Activated CD4-positive, alpha-beta memory T cell treated with anti-CD3 and anti-CD28 coated beads for 36 hours (primary cell): ENCODE measurements at regions not wholly inside any gene's neighbourhood (a gene's known extent, or its start where the extent isn't known, plus 50 kb on each side); places are given as distances from the start of the nearest gene placed in this dataset.
"Not testable (repeated sequence)": the region's sequence is repeated elsewhere in the genome, so short reads cannot be mapped to it uniquely, and the experiment has no call there.

Experiments used
- CTCF ChIA-PET: fragments of 350-600 bp; sonication (Branson Sonifier 250); formaldehyde crosslinking; loops from one replicate; lab custom pipeline; 2021; ENCODE audit warnings: antibody characterized with exemption, inconsistent platforms; lab: Charles Lee
- POLR2A ChIA-PET: fragments of 350-600 bp; sonication (Branson Sonifier 250); formaldehyde crosslinking; loops from one replicate; lab custom pipeline; 2021; ENCODE audit warnings: antibody characterized with exemption; lab: Charles Lee
- DNase-seq: peaks from one replicate; pipeline ENCODE4 v3.0.0-alpha.2; 2020
- H3K27ac Mint-ChIP-seq: one replicate; pipeline ENCODE4 v1.8.0; 2021; ENCODE audit warnings: mixed read lengths
- H3K27me3 Mint-ChIP-seq: one replicate; pipeline ENCODE4 v1.8.0; 2021; ENCODE audit warnings: mixed read lengths
- H3K36me3 Mint-ChIP-seq: one replicate; pipeline ENCODE4 v1.8.0; 2021; ENCODE audit warnings: mixed read lengths
- H3K4me1 Mint-ChIP-seq: one replicate; pipeline ENCODE4 v1.8.0; 2021; ENCODE audit warnings: low read depth, mixed read lengths
- H3K4me3 Mint-ChIP-seq: one replicate; pipeline ENCODE4 v1.8.0; 2021; ENCODE audit warnings: mild to moderate bottlenecking, mixed read lengths
- H3K9me3 Mint-ChIP-seq: one replicate; pipeline ENCODE4 v1.8.0; 2021; ENCODE audit warnings: mixed read lengths
- intact Hi-C: fragments of 100-400 bp; cut with micrococcal nuclease; formaldehyde crosslinking; loops from one replicate; pipeline ENCODE4 v1.15.1; 2023

DNA sequence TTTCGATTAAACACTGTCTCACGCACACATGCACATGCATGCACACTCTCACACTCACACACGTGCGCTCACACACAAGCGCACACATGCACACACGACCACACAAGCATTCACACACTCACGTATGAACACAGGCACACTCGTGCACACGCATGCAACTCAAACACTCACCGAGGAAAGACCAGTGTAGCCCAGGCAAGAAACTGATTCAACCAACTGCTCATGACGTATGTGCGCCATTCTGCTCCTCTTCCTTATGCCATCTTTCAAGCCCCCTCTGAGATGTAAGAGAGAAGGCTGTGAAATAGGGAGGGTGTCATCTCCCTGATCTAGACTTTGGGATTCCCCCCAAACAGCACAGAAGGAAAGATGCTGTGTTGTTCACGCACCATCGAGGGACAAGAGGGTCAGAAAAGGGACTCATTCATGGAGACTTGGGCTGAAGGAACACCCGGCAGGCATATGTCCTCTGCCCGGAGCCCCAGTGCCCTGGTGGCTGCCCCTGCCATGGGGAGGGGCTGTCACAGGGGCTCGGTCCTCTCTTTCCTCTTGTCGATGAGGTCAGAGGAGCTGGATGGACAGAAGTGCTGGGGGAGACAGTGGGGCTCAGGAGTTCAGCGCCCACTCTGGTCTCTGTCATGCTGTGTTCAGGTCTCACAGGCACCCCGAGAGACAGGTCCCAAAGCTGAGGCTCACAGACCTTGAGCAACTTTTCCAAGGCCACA is 130.1 kb upstream of the SHH start:
- no peak overlapping the region for H3K4me3 Mint-ChIP-seq
- intact Hi-C loops = no loop called here

DNA sequence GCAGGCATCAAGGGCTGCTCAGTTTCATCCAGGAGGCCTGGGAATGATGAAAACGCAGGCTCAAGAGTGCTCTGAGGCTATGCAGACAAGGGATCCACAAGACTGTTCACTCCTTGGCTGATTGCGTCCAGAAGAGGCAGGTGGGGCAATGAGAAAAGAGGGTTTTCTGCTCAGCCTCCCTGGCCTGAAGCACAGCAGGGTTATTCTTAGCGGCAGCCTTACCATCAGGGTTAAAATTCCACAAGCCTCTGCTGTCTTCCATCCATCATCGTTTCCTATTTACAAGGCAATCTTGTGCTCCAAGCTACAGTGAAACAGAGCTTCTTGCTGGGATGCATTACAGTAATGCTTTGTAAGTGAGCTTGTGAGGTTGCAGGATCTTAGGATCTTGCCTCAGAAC is 129.4 kb upstream of the SHH start:
- peaks cover 4% of the 10 kb centered on the region for H3K27me3 Mint-ChIP-seq
- H3K9me3 Mint-ChIP-seq = peaks cover 2% of the 10 kb centered on the region
- ChIA-PET CTCF (no interaction called here), POLR2A (no interaction called here)
- no peak overlapping the region for H3K4me3 Mint-ChIP-seq
- DNase-seq = no peak
- intact Hi-C loops = no loop called here
- no peaks in the 10 kb centered on the region for H3K4me1 Mint-ChIP-seq
- no peak overlapping the region for H3K27ac Mint-ChIP-seq
- H3K36me3 Mint-ChIP-seq = no peaks in the 10 kb centered on the region

More for the DNA sequence above, 130.1 kb upstream of the SHH start:
- no peak for DNase-seq
- CTCF ChIA-PET = no interaction called here
- Mint-ChIP-seq H3K4me1 (no peaks in the 10 kb centered on the region), H3K9me3 (peaks cover 2% of the 10 kb centered on the region), H3K36me3 (no peaks in the 10 kb centered on the region), H3K27ac (no peak overlapping the region), H3K27me3 (peaks cover 4% of the 10 kb centered on the region)
- POLR2A ChIA-PET = no interaction called here

DNA sequence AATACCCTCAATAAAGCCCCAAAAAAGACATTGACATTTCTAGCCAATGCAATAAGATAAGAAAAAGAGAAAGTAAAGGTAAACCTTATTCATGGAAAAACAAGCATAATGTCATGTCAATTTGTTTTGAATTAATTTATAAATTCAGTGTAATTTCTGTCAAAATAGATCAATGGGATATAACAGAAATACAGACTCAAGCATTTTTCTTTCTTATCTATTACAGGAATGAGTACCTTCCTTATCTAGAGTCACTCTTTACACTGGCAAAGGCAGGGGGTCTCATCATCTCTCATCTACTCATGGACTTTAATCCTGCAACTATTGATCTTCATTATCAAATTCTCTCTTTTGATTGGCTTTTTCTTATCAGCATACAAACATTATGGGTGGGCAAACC is 127.1 kb upstream of the SHH start:
- no peaks in the 10 kb centered on the region for H3K36me3 Mint-ChIP-seq
- no peaks in the 10 kb centered on the region for H3K4me1 Mint-ChIP-seq
- CTCF ChIA-PET = no interaction called here
- peaks cover 2% of the 10 kb centered on the region for H3K9me3 Mint-ChIP-seq
- no peak for DNase-seq
- no peak overlapping the region for H3K27ac Mint-ChIP-seq
- intact Hi-C loops = no loop called here
- POLR2A ChIA-PET = no interaction called here
- peaks cover 4% of the 10 kb centered on the region for H3K27me3 Mint-ChIP-seq
- no peak overlapping the region for H3K4me3 Mint-ChIP-seq

DNA sequence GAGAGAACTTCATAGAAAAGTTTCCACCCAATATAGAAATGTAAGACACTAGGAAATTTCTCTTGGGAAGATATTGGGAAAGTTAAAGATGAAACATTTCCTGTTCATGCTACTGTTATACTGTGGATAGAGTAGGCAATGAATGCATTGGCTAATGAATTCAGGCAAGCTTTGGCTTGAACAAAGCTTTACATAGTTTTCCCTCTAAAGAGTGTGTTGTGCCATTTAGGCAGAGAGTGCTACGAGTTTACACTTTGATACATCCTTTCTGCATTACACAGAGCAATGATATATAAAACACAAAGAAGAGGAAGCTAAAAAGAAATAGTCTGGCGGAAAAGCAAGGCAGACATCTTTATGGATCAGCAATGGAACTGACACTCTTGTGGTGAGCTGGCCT is 125.9 kb upstream of the SHH start:
- H3K27ac Mint-ChIP-seq = no peak overlapping the region
- intact Hi-C loops = no loop called here
- H3K4me1 Mint-ChIP-seq = no peaks in the 10 kb centered on the region
- peaks cover 4% of the 10 kb centered on the region for H3K27me3 Mint-ChIP-seq
- ChIA-PET CTCF (no interaction called here), POLR2A (no interaction called here)
- H3K36me3 Mint-ChIP-seq = no peaks in the 10 kb centered on the region
- peaks cover 2% of the 10 kb centered on the region for H3K9me3 Mint-ChIP-seq
- no peak overlapping the region for H3K4me3 Mint-ChIP-seq
- no peak for DNase-seq

DNA sequence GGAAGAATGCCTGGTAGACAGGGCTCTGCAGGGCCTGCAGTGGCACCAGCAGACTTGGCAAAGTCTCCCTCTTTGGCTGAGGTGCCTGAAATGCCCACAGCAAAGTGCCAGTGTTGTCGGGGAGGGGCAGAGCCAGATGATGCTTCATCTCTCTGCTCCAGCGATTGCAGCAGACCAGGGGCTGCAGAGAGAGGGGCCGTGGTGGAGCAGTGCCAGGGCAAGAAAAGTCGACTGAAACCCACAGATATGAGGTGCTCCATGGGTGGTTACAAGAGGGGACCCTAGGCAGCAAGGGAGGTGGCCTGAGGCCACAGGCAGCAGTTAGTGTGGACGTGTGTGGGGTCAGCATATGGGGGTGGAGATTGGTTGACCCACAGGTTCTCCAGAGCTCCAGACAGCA is 123.5 kb upstream of the SHH start:
- peaks cover 2% of the 10 kb centered on the region for H3K9me3 Mint-ChIP-seq
- no peak overlapping the region for H3K4me3 Mint-ChIP-seq
- CTCF ChIA-PET = no interaction called here
- POLR2A ChIA-PET = no interaction called here
- no peak overlapping the region for H3K27ac Mint-ChIP-seq
- H3K27me3 Mint-ChIP-seq = peaks cover 4% of the 10 kb centered on the region
- no peak for DNase-seq
- intact Hi-C loops = no loop called here
- no peaks in the 10 kb centered on the region for H3K36me3 Mint-ChIP-seq
- no peaks in the 10 kb centered on the region for H3K4me1 Mint-ChIP-seq

DNA sequence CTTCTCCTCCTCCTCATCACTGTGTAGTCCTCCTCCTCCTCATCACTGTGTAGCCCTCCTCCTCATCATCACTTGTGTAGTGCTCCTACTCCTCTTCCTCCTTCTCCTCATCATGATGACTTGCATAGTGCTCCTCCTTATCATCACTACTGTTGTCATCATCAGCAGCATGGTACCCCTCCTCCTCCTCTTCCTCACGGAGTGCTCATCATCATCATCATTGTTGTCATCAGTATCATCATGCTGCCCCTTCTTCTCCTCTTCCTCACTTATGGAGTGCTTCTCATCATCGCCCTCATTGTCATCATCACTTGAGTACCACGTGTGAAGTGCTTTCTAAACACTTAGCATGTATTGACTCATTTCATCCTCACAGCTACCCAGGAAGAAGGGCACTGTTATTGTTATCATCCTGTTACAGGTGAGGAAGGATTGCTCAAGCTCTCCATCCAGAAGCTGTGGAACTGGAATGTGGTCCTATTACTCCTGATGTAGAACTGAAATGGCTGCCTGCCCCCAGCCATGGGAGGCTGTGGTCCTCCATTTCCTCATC is 122.8 kb upstream of the SHH start:
- Mint-ChIP-seq H3K9me3 (peaks cover 2% of the 10 kb centered on the region), H3K4me3 (no peak overlapping the region), H3K27me3 (peaks cover 2% of the 10 kb centered on the region), H3K4me1 (no peaks in the 10 kb centered on the region), H3K36me3 (no peaks in the 10 kb centered on the region), H3K27ac (no peak overlapping the region)
- DNase-seq = no peak
- POLR2A ChIA-PET = no interaction called here
- CTCF ChIA-PET = no interaction called here
- intact Hi-C loops = no loop called here

DNA sequence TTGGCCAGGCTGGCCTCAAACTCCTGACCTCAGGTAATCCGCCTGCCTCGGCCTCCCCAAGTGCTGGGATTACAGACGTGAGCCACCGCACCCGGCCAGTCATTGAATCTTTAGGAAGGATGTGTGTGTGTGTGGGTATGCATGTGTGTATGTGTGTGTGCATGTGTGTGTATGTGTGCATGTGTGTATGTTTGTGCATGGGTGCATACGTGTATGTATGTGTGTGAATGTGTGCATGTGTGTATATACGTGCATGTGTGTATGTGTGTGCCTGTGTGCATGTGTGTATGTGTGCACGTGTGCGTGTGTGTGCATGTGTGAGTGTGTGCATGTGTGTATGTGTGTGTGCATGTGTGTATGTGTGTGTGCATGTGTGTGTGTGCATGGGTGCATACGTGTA is 120.1 kb upstream of the SHH start:
- CTCF ChIA-PET, H3K27ac Mint-ChIP-seq, intact Hi-C loops, POLR2A ChIA-PET, H3K4me1 Mint-ChIP-seq, H3K36me3 Mint-ChIP-seq, DNase-seq, H3K4me3 Mint-ChIP-seq, H3K9me3 Mint-ChIP-seq, H3K27me3 Mint-ChIP-seq: not testable (repeated sequence)

DNA sequence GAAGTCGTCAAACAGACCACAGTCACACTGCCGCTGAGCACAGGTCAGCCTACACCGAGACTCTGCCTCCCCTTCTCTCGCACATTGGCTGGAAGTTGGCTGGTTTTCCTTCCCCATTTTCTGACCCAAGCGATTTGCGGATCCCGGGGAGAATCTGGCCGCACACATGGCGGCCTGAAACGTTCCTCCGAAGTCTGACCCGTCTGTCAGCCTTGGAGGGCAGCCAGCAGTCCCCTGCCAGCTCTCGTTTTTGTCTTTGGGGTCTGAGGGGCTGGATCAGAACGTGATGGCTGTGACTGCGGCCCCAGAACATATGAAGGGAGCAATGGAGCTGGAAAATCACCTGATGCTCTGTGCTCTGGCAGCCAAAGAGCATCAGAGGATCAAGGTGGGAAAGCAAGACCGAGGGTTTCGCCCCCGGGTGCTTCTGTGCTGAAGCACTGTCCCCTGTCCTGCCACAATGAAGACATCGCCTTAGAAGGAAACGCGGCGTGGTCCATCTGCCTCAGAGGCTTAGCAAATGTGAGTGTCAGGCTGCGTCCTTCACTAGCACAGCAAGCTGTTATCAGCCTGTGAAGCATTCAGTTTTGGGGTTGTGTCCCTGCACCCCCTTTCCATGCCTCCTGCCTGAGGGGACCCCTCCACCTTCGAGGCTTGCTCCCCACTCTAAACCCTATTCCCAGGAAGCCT is 119.3 kb upstream of the SHH start:
- Mint-ChIP-seq H3K27me3 (no peaks in the 10 kb centered on the region), H3K9me3 (peaks cover 2% of the 10 kb centered on the region), H3K27ac (no peak overlapping the region), H3K4me3 (no peak overlapping the region), H3K4me1 (no peaks in the 10 kb centered on the region), H3K36me3 (no peaks in the 10 kb centered on the region)
- POLR2A ChIA-PET = no interaction called here
- intact Hi-C loops = no loop called here
- DNase-seq = no peak
- CTCF ChIA-PET = no interaction called here

DNA sequence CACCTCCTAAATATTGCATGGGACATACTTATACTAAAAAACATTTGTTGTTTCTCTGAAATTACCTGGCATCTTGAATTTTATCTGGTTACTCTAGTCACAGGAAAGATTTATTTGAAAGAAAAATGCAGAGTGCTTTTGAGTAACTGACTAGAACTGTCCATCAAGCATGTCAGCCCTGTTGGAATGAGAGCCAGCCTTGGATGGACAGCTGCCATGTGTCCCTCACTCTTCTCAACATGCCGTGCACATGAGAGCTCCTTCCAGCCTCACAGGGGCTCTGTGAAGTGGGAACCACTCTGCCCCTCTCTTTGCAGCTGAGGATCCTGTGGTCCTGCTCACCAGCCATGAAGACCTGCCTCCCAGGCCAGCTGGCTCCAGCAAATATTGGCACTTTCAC is 118.3 kb upstream of the SHH start:
- intact Hi-C loops = no loop called here
- no peaks in the 10 kb centered on the region for H3K27me3 Mint-ChIP-seq
- peaks cover 2% of the 10 kb centered on the region for H3K9me3 Mint-ChIP-seq
- DNase-seq = no peak
- no peak overlapping the region for H3K27ac Mint-ChIP-seq
- no peaks in the 10 kb centered on the region for H3K36me3 Mint-ChIP-seq
- H3K4me3 Mint-ChIP-seq = no peak overlapping the region
- H3K4me1 Mint-ChIP-seq = no peaks in the 10 kb centered on the region
- POLR2A ChIA-PET = no interaction called here
- CTCF ChIA-PET = no interaction called here

DNA sequence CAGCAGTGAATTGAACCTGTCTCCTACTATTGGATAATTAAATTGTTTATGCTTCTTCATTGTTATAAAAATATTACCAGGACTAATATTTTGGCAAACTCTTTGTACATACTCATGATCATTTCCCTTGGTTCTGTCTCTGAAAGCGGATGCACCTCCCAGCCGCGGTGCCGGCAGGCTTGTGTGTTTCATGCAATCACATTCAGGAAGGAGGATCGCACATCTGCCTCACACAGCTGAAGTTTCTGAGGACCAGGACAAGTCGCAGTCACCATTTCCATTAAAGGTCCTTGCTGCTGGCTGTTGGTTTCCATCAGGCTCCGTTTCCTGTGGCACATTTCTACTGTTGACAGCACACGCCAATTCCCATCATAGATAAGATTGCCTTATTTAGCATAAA is 117.8 kb upstream of the SHH start:
- H3K4me3 Mint-ChIP-seq = no peak overlapping the region
- H3K27ac Mint-ChIP-seq = no peak overlapping the region
- CTCF ChIA-PET = no interaction called here
- peaks cover 2% of the 10 kb centered on the region for H3K9me3 Mint-ChIP-seq
- H3K4me1 Mint-ChIP-seq = no peaks in the 10 kb centered on the region
- POLR2A ChIA-PET = no interaction called here
- no peaks in the 10 kb centered on the region for H3K27me3 Mint-ChIP-seq
- H3K36me3 Mint-ChIP-seq = no peaks in the 10 kb centered on the region
- intact Hi-C loops = no loop called here
- no peak for DNase-seq

DNA sequence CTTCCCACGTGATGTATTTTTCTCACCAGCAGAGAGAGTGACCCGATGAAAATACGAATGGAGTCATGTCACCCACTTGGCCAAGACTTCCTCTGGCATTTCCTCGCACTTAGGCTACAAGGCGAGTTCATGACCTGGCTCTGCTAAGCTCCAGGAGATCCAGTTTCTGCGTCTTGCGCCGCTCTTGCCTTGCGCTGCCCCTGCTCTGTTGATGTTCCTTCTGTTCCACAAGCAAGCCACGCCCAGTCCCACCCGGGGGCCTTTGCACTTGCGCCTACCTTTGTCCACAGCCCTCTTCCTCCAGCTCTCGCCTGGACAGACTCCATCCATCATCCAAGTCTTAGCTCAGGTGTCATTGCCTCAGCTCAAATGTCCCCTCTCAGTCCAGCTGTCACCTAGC is 116.3 kb upstream of the SHH start:
- ChIA-PET POLR2A (no interaction called here), CTCF (no interaction called here)
- H3K4me3 Mint-ChIP-seq = no peak overlapping the region
- intact Hi-C loops = no loop called here
- no peak overlapping the region for H3K27ac Mint-ChIP-seq
- H3K27me3 Mint-ChIP-seq = no peaks in the 10 kb centered on the region
- no peaks in the 10 kb centered on the region for H3K36me3 Mint-ChIP-seq
- no peaks in the 10 kb centered on the region for H3K4me1 Mint-ChIP-seq
- peaks cover 2% of the 10 kb centered on the region for H3K9me3 Mint-ChIP-seq
- DNase-seq = no peak

DNA sequence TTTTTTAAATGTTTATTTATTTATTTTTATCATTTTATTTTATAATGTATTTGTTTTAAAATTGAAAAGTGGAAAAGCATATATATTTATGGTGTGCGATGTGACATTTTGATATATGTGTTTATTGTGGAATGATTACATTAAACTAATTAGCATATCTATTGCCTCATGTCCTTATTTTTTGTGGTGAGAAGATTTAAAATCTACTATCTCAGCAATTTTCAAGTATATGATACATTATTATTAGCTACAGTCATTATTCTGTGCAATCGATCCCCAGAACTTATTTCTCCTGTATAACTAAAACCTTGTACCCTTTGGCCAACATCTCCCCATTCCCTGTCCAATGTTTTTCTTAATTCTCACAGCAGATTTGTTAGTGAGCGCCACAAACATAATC is 115.6 kb upstream of the SHH start:
- Mint-ChIP-seq H3K4me3 (no peak overlapping the region), H3K4me1 (no peaks in the 10 kb centered on the region), H3K36me3 (no peaks in the 10 kb centered on the region), H3K27me3 (no peaks in the 10 kb centered on the region), H3K9me3 (peaks cover 2% of the 10 kb centered on the region), H3K27ac (no peak overlapping the region)
- no peak for DNase-seq
- POLR2A ChIA-PET = no interaction called here
- intact Hi-C loops = no loop called here
- CTCF ChIA-PET = no interaction called here

DNA sequence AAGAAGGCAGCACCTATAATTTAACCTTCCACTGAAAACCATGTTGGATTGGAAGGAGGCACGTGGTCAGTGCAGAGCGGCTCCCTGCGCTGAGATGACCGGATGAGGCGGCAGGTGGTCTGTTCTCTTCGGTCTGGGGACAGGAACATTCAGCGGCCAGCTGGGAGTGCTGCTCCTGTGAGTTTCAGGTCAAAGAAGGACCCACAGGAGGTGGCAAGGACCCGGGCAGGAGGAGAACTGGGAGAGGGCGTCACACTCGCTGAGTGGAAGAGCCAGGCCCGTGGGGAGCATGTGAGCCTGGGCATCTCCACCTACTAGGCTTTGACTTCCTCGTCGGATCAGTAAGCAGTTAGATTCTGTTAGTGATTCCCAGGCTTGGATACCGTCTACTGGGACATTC is 113.4 kb upstream of the SHH start:
- H3K27ac Mint-ChIP-seq = no peak overlapping the region
- no peaks in the 10 kb centered on the region for H3K4me1 Mint-ChIP-seq
- POLR2A ChIA-PET = no interaction called here

More for the DNA sequence above, 113.4 kb upstream of the SHH start:
- CTCF ChIA-PET = no interaction called here
- Mint-ChIP-seq H3K27me3 (no peaks in the 10 kb centered on the region), H3K4me3 (no peak overlapping the region), H3K9me3 (peaks cover 2% of the 10 kb centered on the region), H3K36me3 (no peaks in the 10 kb centered on the region)
- intact Hi-C loops = no loop called here
- no peak for DNase-seq
